A549 (cell line): ENCODE measurements at regions not wholly inside any gene's neighbourhood (a gene's known extent, or its start where the extent isn't known, plus 50 kb on each side); places are given as distances from the start of the nearest gene placed in this dataset.

Source experiments
- FOSB ChIP-seq: fragments of 250-450 bp; sonication (Bioruptor Pico); IDR thresholded peaks from 2 replicates; pipeline ENCODE4 v1.5.0; 2020; ENCODE audit warnings: mild to moderate bottlenecking, moderate library complexity
- HEYL ChIP-seq: fragments of 250-450 bp; sonication (Bioruptor Pico); IDR thresholded peaks from 2 replicates; pipeline ENCODE4 v1.8.0; 2021; ENCODE audit warnings: mild to moderate bottlenecking, moderate library complexity
- KDM1A ChIP-seq: fragments of 200-600 bp; sonication (generic); IDR thresholded peaks from 2 replicates; pipeline ENCODE4 v1.6.1; 2016; ENCODE audit warnings: low read depth, mild to moderate bottlenecking
- MYC ChIP-seq: IDR thresholded peaks from 2 replicates; pipeline ENCODE4 v1.6.1; 2012; ENCODE audit warnings: mild to moderate bottlenecking, inconsistent platforms, low read length, improper control_type of control experiment, borderline replicate concordance
- POLR2A ChIP-seq: IDR thresholded peaks from 2 replicates; pipeline ENCODE4 v1.6.1; 2012; ENCODE audit warnings: mild to moderate bottlenecking, low read length
- ZFP36 ChIP-seq: fragments of 450-650 bp; IDR thresholded peaks from 2 replicates; pipeline ENCODE4 v1.6.1; 2014; ENCODE audit warnings: borderline replicate concordance; ENCODE audit not compliant: partially characterized antibody
- ZSCAN20 ChIP-seq: fragments of 250-450 bp; sonication (Bioruptor Pico); IDR thresholded peaks from 2 replicates; pipeline ENCODE4 v1.8.0; 2022; ENCODE audit warnings: mild to moderate bottlenecking, moderate library complexity
- TF ChIP-seq, protein P1 (sequence below): fragments of >200 bp; sonication (Bioruptor Twin); formaldehyde crosslinking; IDR thresholded peaks from 3 replicates; pipeline ENCODE4 v1.5.1; 2016

- TF ChIP-seq KDM1A: no peak
- TF ChIP-seq, protein P1, sequence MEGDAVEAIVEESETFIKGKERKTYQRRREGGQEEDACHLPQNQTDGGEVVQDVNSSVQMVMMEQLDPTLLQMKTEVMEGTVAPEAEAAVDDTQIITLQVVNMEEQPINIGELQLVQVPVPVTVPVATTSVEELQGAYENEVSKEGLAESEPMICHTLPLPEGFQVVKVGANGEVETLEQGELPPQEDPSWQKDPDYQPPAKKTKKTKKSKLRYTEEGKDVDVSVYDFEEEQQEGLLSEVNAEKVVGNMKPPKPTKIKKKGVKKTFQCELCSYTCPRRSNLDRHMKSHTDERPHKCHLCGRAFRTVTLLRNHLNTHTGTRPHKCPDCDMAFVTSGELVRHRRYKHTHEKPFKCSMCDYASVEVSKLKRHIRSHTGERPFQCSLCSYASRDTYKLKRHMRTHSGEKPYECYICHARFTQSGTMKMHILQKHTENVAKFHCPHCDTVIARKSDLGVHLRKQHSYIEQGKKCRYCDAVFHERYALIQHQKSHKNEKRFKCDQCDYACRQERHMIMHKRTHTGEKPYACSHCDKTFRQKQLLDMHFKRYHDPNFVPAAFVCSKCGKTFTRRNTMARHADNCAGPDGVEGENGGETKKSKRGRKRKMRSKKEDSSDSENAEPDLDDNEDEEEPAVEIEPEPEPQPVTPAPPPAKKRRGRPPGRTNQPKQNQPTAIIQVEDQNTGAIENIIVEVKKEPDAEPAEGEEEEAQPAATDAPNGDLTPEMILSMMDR: no peak
- no peak for TF ChIP-seq FOSB
- no peak for TF ChIP-seq ZFP36
- TF ChIP-seq ZSCAN20 (CRISPR knock-in tag): no peak
- no peak for TF ChIP-seq HEYL (CRISPR knock-in tag)
- TF ChIP-seq MYC: no peak
- TF ChIP-seq POLR2A: no peak
These were observed 580.2 kb downstream of the EBF1 start for GRCh38 chr5:158519433-158520021.
